OCI-LY7 (cell line): ENCODE measurements at regions not wholly inside any gene's neighbourhood (a gene's known extent, or its start where the extent isn't known, plus 50 kb on each side); places are given as distances from the start of the nearest gene placed in this dataset.

Experiments used
- BruUV-seq: library from RNA; stranded (reverse); fragments of 400-500 nt; replicated peaks from 2 replicates; lab custom pipeline; 2021; lab: Mats Ljungman, UMichigan
- CTCF ChIA-PET: fragments of 300-600 bp; sonication (Branson Sonifier 250); formaldehyde crosslinking; loops from one replicate; lab custom pipeline; 2022; ENCODE audit warnings: antibody characterized with exemption; ENCODE audit not compliant: unreplicated experiment; lab: Charles Lee
- POLR2A ChIA-PET: fragments of 300-600 bp; sonication (Branson Sonifier 250); formaldehyde crosslinking; loops from one replicate; lab custom pipeline; 2022; ENCODE audit warnings: antibody characterized with exemption; lab: Charles Lee
- DNase-seq: peaks from one replicate; pipeline ENCODE4 v3.0.0-alpha.2; 2015; ENCODE audit warnings: low spot score
- H2AFZ ChIP-seq: fragments of 200-600 bp; sonication (generic), shearing (Covaris generic); 2 replicates; pipeline ENCODE4 v1.6.1; 2014; ENCODE audit warnings: mild to moderate bottlenecking, antibody characterized with exemption, low read length, moderate library complexity
- H3K27ac ChIP-seq: fragments of 200-600 bp; sonication (generic); 2 replicates; pipeline ENCODE4 v1.5.1; 2014; ENCODE audit warnings: mixed run types, low read depth, mild to moderate bottlenecking, moderate library complexity, low read length, inconsistent platforms; ENCODE audit not compliant: poor library complexity, severe bottlenecking
- H3K36me3 ChIP-seq: fragments of 200-600 bp; sonication (generic); 2 replicates; pipeline ENCODE4 v1.6.1; 2014; ENCODE audit warnings: mild to moderate bottlenecking, antibody characterized with exemption, low read length, moderate library complexity, mixed read lengths; ENCODE audit not compliant: insufficient read depth
- H3K4me1 ChIP-seq: fragments of 200-600 bp; sonication (generic); 2 replicates; pipeline ENCODE4 v1.5.1; 2014; ENCODE audit warnings: mild to moderate bottlenecking, low read length; ENCODE audit not compliant: insufficient read depth, poor library complexity, severe bottlenecking
- H3K4me2 ChIP-seq: fragments of 200-600 bp; sonication (generic); 2 replicates; pipeline ENCODE4 v1.6.1; 2014; ENCODE audit warnings: mild to moderate bottlenecking, low read length
- H3K4me3 ChIP-seq: fragments of 200-600 bp; sonication (generic); 2 replicates; pipeline ENCODE4 v1.5.1; 2014; ENCODE audit warnings: mild to moderate bottlenecking, low read depth, low read length; ENCODE audit not compliant: poor library complexity, severe bottlenecking
- H3K79me2 ChIP-seq: fragments of 200-600 bp; sonication (generic); 2 replicates; pipeline ENCODE4 v1.6.1; 2016; ENCODE audit warnings: low read depth, mild to moderate bottlenecking, low read length, moderate library complexity, mixed read lengths; ENCODE audit not compliant: insufficient read depth
- H3K9me2 ChIP-seq: fragments of 200-600 bp; sonication (generic); 2 replicates; pipeline ENCODE4 v1.6.1; 2016; ENCODE audit warnings: mild to moderate bottlenecking, low read length, mixed read lengths; ENCODE audit not compliant: insufficient read depth
- H3K9me3 ChIP-seq: fragments of 200-600 bp; sonication (generic); 2 replicates; pipeline ENCODE4 v1.6.1; 2014; ENCODE audit warnings: mild to moderate bottlenecking, mixed run types, low read length, mixed read lengths
- H4K20me1 ChIP-seq: fragments of 200-600 bp; sonication (generic); 2 replicates; pipeline ENCODE4 v1.6.1; 2014; ENCODE audit warnings: mild to moderate bottlenecking, antibody characterized with exemption, low read length, moderate library complexity, mixed read lengths; ENCODE audit not compliant: insufficient read depth
- EZH2phosphoT487 ChIP-seq: fragments of 200-600 bp; sonication (generic); IDR thresholded peaks from 2 replicates; pipeline ENCODE4 v1.6.1; 2018; ENCODE audit warnings: low read depth, borderline replicate concordance, mild to moderate bottlenecking, mixed run types, antibody characterized with exemption, low read length, moderate library complexity, mixed read lengths
- intact Hi-C: fragments of 100-400 bp; cut with micrococcal nuclease; formaldehyde crosslinking; loops from one replicate; pipeline ENCODE4 v1.10.0; 2022; ENCODE audit not compliant: unreplicated experiment
- TF ChIP-seq, protein P1 (sequence below): fragments of 200-600 bp; sonication (generic); conservative IDR thresholded peaks from 2 replicates; pipeline ENCODE4 v1.5.1; 2014; ENCODE audit warnings: mild to moderate bottlenecking, antibody characterized with exemption, low read length, moderate library complexity, mixed read lengths

- intact Hi-C loops, result no loop called here
- Histone ChIP-seq H3K4me2 (no peak overlapping the region), H4K20me1 (no peaks in the 10 kb centered on the region), H3K79me2 (no peaks in the 10 kb centered on the region), H3K9me2 (no peaks in the 10 kb centered on the region), H3K9me3 (no peaks in the 10 kb centered on the region), H3K4me1 (no peaks in the 10 kb centered on the region), H3K36me3 (no peaks in the 10 kb centered on the region), H3K27ac (no peak overlapping the region), H2AFZ (no peak overlapping the region), H3K4me3 (no peak overlapping the region)
- TF ChIP-seq, protein P1, sequence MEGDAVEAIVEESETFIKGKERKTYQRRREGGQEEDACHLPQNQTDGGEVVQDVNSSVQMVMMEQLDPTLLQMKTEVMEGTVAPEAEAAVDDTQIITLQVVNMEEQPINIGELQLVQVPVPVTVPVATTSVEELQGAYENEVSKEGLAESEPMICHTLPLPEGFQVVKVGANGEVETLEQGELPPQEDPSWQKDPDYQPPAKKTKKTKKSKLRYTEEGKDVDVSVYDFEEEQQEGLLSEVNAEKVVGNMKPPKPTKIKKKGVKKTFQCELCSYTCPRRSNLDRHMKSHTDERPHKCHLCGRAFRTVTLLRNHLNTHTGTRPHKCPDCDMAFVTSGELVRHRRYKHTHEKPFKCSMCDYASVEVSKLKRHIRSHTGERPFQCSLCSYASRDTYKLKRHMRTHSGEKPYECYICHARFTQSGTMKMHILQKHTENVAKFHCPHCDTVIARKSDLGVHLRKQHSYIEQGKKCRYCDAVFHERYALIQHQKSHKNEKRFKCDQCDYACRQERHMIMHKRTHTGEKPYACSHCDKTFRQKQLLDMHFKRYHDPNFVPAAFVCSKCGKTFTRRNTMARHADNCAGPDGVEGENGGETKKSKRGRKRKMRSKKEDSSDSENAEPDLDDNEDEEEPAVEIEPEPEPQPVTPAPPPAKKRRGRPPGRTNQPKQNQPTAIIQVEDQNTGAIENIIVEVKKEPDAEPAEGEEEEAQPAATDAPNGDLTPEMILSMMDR, result no peak
- no peak for TF ChIP-seq EZH2phosphoT487
- ChIA-PET CTCF (no interaction called here), POLR2A (interaction anchor here (0.6 to 0.7 kb wide), 2 partner anchors 42 to 821 kb away, joined by 4 read pairs; no protein-coding TSS in a partner anchor)
- BruUV-seq, result no TSS peak
- no peak for DNase-seq
These were observed 158.3 kb upstream of the OGFRL1 start for GRCh38 chr6:71130277-71130676.

GRCh38 chr6:71134929-71135642 lies 153.5 kb upstream of the OGFRL1 start:
- CTCF ChIA-PET, result no interaction called here
- no peaks in the 10 kb centered on the region for H3K36me3 ChIP-seq
- POLR2A ChIA-PET, result no interaction called here
- H2AFZ ChIP-seq, result no peak overlapping the region
- H3K9me3 ChIP-seq, result no peaks in the 10 kb centered on the region
- TF ChIP-seq, protein P1, result no peak
- TF ChIP-seq EZH2phosphoT487, result no peak
- no peak overlapping the region for H3K4me2 ChIP-seq
- no peaks in the 10 kb centered on the region for H3K79me2 ChIP-seq
- intact Hi-C loops, result no loop called here
- no peaks in the 10 kb centered on the region for H3K4me1 ChIP-seq
- BruUV-seq, result no TSS peak
- DNase-seq, result no peak
- no peak overlapping the region for H3K4me3 ChIP-seq
- H4K20me1 ChIP-seq, result no peaks in the 10 kb centered on the region
- H3K9me2 ChIP-seq, result no peaks in the 10 kb centered on the region
- H3K27ac ChIP-seq, result no peak overlapping the region

- Histone ChIP-seq H3K79me2 (no peaks in the 10 kb centered on the region), H3K4me1 (no peaks in the 10 kb centered on the region), H2AFZ (no peak overlapping the region), H3K9me3 (no peaks in the 10 kb centered on the region), H3K9me2 (no peaks in the 10 kb centered on the region), H4K20me1 (no peaks in the 10 kb centered on the region), H3K4me2 (no peak overlapping the region), H3K36me3 (no peaks in the 10 kb centered on the region), H3K27ac (no peak overlapping the region), H3K4me3 (no peak overlapping the region)
- DNase-seq, result no peak
- TF ChIP-seq, protein P1, result no peak
- no peak for TF ChIP-seq EZH2phosphoT487
- BruUV-seq, result no TSS peak
- intact Hi-C loops, result no loop called here
- CTCF ChIA-PET, result no interaction called here
- POLR2A ChIA-PET, result no interaction called here
These were observed 150.6 kb upstream of the OGFRL1 start for GRCh38 chr6:71137973-71138372.
